NB4 (cell line): ENCODE measurements at regions not wholly inside any gene's neighbourhood (a gene's known extent, or its start where the extent isn't known, plus 50 kb on each side); places are given as distances from the start of the nearest gene placed in this dataset.

Experiments
- MYC ChIP-seq: IDR thresholded peaks from 2 replicates; pipeline ENCODE4 v1.6.1; 2011; ENCODE audit warnings: low read depth, low read length
- POLR2A ChIP-seq: IDR thresholded peaks from 2 replicates; pipeline ENCODE4 v1.6.1; 2011; ENCODE audit warnings: mild to moderate bottlenecking; ENCODE audit not compliant: insufficient read length; ENCODE audit errors: extremely low read depth
- TF ChIP-seq, protein P1 (sequence below): IDR thresholded peaks from one replicate; pipeline ENCODE4 v1.5.1; 2012; ENCODE audit warnings: low read depth, low read length
- TF ChIP-seq, protein P2 (sequence below): IDR thresholded peaks from 2 replicates; pipeline ENCODE4 v1.6.1; 2011; ENCODE audit warnings: low read depth, low read length

DNA sequence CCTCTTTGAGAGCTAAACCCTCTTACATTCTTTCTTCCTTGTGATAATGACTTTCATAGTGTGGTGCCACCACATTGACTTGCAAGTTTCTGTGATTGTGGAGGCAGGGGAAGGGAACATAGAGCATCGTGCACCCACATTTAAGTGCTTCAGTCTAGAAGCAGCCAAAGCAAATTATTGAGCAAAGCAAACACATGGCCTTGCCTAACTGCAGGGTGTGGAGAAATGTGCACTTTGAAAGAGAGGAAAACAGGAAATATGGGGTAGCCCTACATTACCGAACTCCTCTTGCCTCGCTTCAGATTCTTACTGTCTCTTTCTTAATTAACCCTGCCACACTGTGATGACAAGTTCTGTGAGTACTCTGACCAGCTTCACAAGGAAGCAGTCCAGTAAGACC, 814.6 kb downstream of the SLC4A3 start:
- TF ChIP-seq, protein P1, sequence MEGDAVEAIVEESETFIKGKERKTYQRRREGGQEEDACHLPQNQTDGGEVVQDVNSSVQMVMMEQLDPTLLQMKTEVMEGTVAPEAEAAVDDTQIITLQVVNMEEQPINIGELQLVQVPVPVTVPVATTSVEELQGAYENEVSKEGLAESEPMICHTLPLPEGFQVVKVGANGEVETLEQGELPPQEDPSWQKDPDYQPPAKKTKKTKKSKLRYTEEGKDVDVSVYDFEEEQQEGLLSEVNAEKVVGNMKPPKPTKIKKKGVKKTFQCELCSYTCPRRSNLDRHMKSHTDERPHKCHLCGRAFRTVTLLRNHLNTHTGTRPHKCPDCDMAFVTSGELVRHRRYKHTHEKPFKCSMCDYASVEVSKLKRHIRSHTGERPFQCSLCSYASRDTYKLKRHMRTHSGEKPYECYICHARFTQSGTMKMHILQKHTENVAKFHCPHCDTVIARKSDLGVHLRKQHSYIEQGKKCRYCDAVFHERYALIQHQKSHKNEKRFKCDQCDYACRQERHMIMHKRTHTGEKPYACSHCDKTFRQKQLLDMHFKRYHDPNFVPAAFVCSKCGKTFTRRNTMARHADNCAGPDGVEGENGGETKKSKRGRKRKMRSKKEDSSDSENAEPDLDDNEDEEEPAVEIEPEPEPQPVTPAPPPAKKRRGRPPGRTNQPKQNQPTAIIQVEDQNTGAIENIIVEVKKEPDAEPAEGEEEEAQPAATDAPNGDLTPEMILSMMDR, result no peak
- TF ChIP-seq MYC (no peak), POLR2A (no peak)
- TF ChIP-seq, protein P2, sequence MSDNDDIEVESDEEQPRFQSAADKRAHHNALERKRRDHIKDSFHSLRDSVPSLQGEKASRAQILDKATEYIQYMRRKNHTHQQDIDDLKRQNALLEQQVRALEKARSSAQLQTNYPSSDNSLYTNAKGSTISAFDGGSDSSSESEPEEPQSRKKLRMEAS, result no peak
